Upper lobe of left lung (tissue), 6 donors: ENCODE measurements at regions not wholly inside any gene's neighbourhood (a gene's known extent, or its start where the extent isn't known, plus 50 kb on each side); places are given as distances from the start of the nearest gene placed in this dataset.
A peak's percentile ranks its signal among the peaks of the same experiment; 100 is the strongest.

Source experiments
- ATAC-seq, 2 donors: fragments of 200-7000 bp; cut with Tn5 transposase; one replicate each; pipeline ENCODE4 v1.9.1; 2022; ENCODE audit warnings: mild to moderate bottlenecking in 2 of 2, moderate library complexity in 2 of 2; ENCODE audit not compliant: low FRiP score in 2 of 2
- DNase-seq, 2 donors: peaks; one replicate each; pipeline ENCODE4 v3.0.0-alpha.2; 2019 to 2020
- H3K27ac ChIP-seq, 4 donors: fragments of 200-600 bp; sonication (generic); one replicate each; pipeline ENCODE4 v1.5.1; 2016 to 2019
- H3K27me3 ChIP-seq, 4 donors: fragments of 200-600 bp; sonication (generic); one replicate each; pipeline ENCODE4 v1.5.1; 2017 to 2019
- H3K36me3 ChIP-seq, 4 donors: fragments of 200-600 bp; sonication (generic); one replicate each; pipeline ENCODE4 v1.5.1; 2016 to 2019
- H3K4me1 ChIP-seq, 4 donors: fragments of 200-600 bp; sonication (generic); one replicate each; pipeline ENCODE4 v1.5.1; 2018 to 2019
- H3K4me3 ChIP-seq, 4 donors: fragments of 200-600 bp; sonication (generic); one replicate each; pipeline ENCODE4 v1.5.1; 2017 to 2019; ENCODE audit warnings: mild to moderate bottlenecking in 2 of 4, moderate library complexity in 1 of 4
- H3K9me3 ChIP-seq, 4 donors: fragments of 200-600 bp; sonication (generic); one replicate each; pipeline ENCODE4 v1.5.1; 2018 to 2019
- CTCF ChIP-seq, 6 experiments: fragments of 450-650 bp in 4 of 6; fragments of 200-600 bp in 2 of 6; sonication (generic) in 2 of 6; IDR thresholded peaks; one replicate each; pipeline ENCODE4 v1.5.1; 2016 to 2019; ENCODE audit warnings: antibody characterized with exemption in 6 of 6
- EP300 ChIP-seq, 4 donors: sonication (generic); formaldehyde crosslinking; IDR thresholded peaks; one replicate each; pipeline ENCODE4 v1.5.1; 2017; ENCODE audit warnings: antibody characterized with exemption in 4 of 4, control low read depth in 2 of 4
- POLR2A ChIP-seq, 4 donors: fragments of 450-650 bp; IDR thresholded peaks; one replicate each; pipeline ENCODE4 v1.5.1; 2016 to 2017; ENCODE audit warnings: antibody characterized with exemption in 4 of 4, mild to moderate bottlenecking in 2 of 4
- POLR2AphosphoS5 ChIP-seq, 2 donors: sonication (generic); formaldehyde crosslinking; IDR thresholded peaks; one replicate each; pipeline ENCODE4 v1.5.1; 2017; ENCODE audit warnings: antibody characterized with exemption in 2 of 2
- WGBS, 2 donors: methylation state at CpG; one replicate each; pipeline ENCODE4 v1.1.5; 2017 to 2018; 5-methylcytosine and 5-hydroxymethylcytosine counted together
- donor health status: DM: no; HTN: no; CAD: no; lungs with moderate emphysema.
- donor health status: DM: no; HTN: yes; CAD: no; lungs with severe emphysema.

DNA sequence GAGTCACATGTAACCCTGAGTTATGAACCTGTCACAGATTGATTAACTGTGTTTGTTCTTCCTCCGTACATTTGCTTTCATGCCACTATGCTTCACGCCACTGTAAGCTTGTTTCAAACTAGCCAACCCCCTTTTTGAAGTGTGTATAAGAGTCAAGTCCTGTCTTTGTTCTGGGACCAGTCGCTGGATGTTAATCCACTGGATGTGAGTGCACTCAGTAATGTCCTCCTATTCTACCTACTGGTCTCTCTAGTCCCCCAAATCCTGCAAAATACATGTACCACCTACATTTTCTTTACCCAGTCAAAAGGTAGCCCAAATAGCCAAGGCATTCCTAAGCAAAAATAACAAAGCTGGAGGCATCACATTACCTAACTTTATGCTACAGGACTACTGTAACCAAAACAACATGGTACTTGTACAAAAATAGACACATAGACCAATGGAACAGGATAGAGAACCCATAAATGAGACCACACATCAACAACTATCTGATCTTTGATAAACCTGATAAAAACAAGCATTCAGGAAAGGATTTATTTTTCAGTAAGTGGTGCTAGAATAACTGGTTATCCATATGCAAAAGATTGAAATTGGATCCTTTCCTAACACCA, 1139.1 kb upstream of the SEMA6A start:
- 77 to 79% methylated on average over 3 of the region's 3 CpGs for WGBS, 2 donors
- peaks cover 7 to 24% (median 23%) of the 10 kb centered on the region in 4 donors for H3K9me3 ChIP-seq

DNA sequence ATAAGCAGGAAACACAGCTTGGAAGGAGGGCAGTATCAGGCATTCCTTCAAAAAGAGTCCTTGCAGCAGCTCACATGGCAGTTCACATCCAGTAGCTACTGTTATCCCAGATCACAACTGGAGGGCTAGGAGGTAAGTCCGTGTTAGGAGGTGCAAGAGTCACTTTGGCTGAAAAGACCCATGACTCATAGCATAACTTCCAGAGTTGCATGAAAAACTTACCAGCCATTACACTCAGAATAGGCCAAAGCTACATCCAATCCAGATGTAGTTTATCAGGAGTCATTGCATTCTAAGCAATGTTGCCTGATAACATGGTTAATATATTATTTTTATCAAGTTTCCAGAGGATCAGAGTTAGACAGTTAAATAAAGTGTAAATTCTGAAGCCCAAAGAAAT, 1126.4 kb upstream of the SEMA6A start:
- TF ChIP-seq POLR2A (IDR thresholded peaks at IDR 0.05): no peak
- TF ChIP-seq POLR2AphosphoS5 (IDR thresholded peaks at IDR 0.05): no peak
- no peak for TF ChIP-seq EP300 (IDR thresholded peaks at IDR 0.05)
- no peak for TF ChIP-seq CTCF (IDR thresholded peaks at IDR 0.05)
- H3K27me3 ChIP-seq: no peaks in the 10 kb centered on the region
- H3K9me3 ChIP-seq: no peaks in the 10 kb centered on the region
- H3K36me3 ChIP-seq: no peaks in the 10 kb centered on the region
- no peak for DNase-seq
- 78% methylated on average over 1 of the region's 1 CpG for WGBS, 2 donors
- no peaks in the 10 kb centered on the region for H3K4me1 ChIP-seq
- no peak for ATAC-seq
- H3K4me3 ChIP-seq: no peak overlapping the region
- no peak overlapping the region for H3K27ac ChIP-seq

More for the DNA sequence above, 1139.1 kb upstream of the SEMA6A start:
- no peak for ATAC-seq
- H3K4me1 ChIP-seq: no peaks in the 10 kb centered on the region
- H3K36me3 ChIP-seq: no peaks in the 10 kb centered on the region
- no peak for TF ChIP-seq POLR2A (IDR thresholded peaks at IDR 0.05)
- no peak for TF ChIP-seq EP300 (IDR thresholded peaks at IDR 0.05)
- TF ChIP-seq CTCF (IDR thresholded peaks at IDR 0.05): no peak
- TF ChIP-seq POLR2AphosphoS5 (IDR thresholded peaks at IDR 0.05): no peak
- H3K4me3 ChIP-seq: no peak overlapping the region
- no peaks in the 10 kb centered on the region for H3K27me3 ChIP-seq
- no peak overlapping the region for H3K27ac ChIP-seq
- DNase-seq: no peak

- Histone ChIP-seq H3K27me3 (no peaks in the 10 kb centered on the region), H3K27ac (no peak overlapping the region), H3K36me3 (no peaks in the 10 kb centered on the region), H3K4me1 (no peaks in the 10 kb centered on the region), H3K4me3 (no peak overlapping the region), H3K9me3 (no peaks in the 10 kb centered on the region)
- 87 to 89% methylated on average over 1 of the region's 1 CpG for WGBS, 2 donors
- no peak for TF ChIP-seq EP300 (IDR thresholded peaks at IDR 0.05)
- no peak for TF ChIP-seq POLR2AphosphoS5 (IDR thresholded peaks at IDR 0.05)
- no peak for TF ChIP-seq CTCF (IDR thresholded peaks at IDR 0.05)
- TF ChIP-seq POLR2A (IDR thresholded peaks at IDR 0.05): no peak
- no peak for DNase-seq
- ATAC-seq: no peak
Observed at GRCh38 chr5:117692606-117693005, 1118.0 kb upstream of the SEMA6A start.

- Histone ChIP-seq H3K9me3 (no peaks in the 10 kb centered on the region), H3K27me3 (no peaks in the 10 kb centered on the region), H3K36me3 (no peaks in the 10 kb centered on the region), H3K4me3 (no peak overlapping the region), H3K27ac (peak overlapping the region in 1 of 4 donors; percentile 34), H3K4me1 (no peaks in the 10 kb centered on the region)
- DNase-seq (no peak), ATAC-seq (no peak)
- WGBS, 2 donors: 77 to 83% methylated on average over 5 of the region's 5 CpGs
- TF ChIP-seq POLR2AphosphoS5 (IDR thresholded peaks at IDR 0.05): no peak
- TF ChIP-seq POLR2A (IDR thresholded peaks at IDR 0.05): no peak
- TF ChIP-seq CTCF (IDR thresholded peaks at IDR 0.05): no peak
- no peak for TF ChIP-seq EP300 (IDR thresholded peaks at IDR 0.05)
Observed at GRCh38 chr5:117691081-117691870, 1116.7 kb upstream of the SEMA6A start.
